ENCODE measurements at regions not wholly inside any gene's neighbourhood (a gene's known extent, or its start where the extent isn't known, plus 50 kb on each side); places are given as distances from the start of the nearest gene placed in this dataset.

DNA sequence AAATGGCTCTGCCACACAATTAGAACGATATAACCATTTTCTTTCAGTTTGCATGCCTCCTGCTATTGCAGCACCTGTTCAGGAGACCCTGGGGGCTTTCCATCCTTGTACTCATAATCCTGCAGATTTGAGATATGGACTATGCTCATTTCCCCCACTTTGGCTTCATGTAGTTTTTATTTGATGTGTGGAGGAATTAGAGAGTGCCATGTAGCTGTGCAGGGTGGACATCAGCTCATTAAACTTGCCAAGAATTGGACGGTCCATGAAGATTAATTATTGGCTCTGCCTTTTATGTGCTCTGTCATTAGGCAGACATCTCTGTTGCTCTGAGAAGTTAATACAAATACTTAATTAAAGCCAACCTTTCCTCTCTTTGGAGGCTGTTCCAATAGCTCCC is 66.2 kb upstream of the CD83 start:
- TF ChIP-seq, protein P1, sequence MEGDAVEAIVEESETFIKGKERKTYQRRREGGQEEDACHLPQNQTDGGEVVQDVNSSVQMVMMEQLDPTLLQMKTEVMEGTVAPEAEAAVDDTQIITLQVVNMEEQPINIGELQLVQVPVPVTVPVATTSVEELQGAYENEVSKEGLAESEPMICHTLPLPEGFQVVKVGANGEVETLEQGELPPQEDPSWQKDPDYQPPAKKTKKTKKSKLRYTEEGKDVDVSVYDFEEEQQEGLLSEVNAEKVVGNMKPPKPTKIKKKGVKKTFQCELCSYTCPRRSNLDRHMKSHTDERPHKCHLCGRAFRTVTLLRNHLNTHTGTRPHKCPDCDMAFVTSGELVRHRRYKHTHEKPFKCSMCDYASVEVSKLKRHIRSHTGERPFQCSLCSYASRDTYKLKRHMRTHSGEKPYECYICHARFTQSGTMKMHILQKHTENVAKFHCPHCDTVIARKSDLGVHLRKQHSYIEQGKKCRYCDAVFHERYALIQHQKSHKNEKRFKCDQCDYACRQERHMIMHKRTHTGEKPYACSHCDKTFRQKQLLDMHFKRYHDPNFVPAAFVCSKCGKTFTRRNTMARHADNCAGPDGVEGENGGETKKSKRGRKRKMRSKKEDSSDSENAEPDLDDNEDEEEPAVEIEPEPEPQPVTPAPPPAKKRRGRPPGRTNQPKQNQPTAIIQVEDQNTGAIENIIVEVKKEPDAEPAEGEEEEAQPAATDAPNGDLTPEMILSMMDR (IDR thresholded peaks at IDR 0.05; ENCODE audit: extremely low read depth in 1 of 2, insufficient read depth in 1 of 2, low read depth in 1 of 2, low read length in 2 of 2), result no peak
- no peak for TF ChIP-seq GATA2 (IDR thresholded peaks at IDR 0.05; ENCODE audit: insufficient read depth, insufficient read length, low read depth, low read length)
- TF ChIP-seq POLR2A (IDR thresholded peaks at IDR 0.05; ENCODE audit: low read depth, low read length), result no peak
- no peak for TF ChIP-seq POLR2AphosphoS5 (IDR thresholded peaks at IDR 0.05; ENCODE audit: insufficient read depth, low read depth, low read length)
- TF ChIP-seq JUN (IDR thresholded peaks at IDR 0.05; ENCODE audit: borderline replicate concordance, insufficient read depth, insufficient read length, low read depth), result no peak
- no peak for TF ChIP-seq EZH2 (IDR thresholded peaks at IDR 0.05; ENCODE audit: borderline replicate concordance, low read depth, low read length, severe bottlenecking)
- TF ChIP-seq, protein P2, sequence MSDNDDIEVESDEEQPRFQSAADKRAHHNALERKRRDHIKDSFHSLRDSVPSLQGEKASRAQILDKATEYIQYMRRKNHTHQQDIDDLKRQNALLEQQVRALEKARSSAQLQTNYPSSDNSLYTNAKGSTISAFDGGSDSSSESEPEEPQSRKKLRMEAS (IDR thresholded peaks at IDR 0.05; ENCODE audit: insufficient read depth, insufficient read length), result no peak
